AG04450 (cell line): ENCODE measurements at regions not wholly inside any gene's neighbourhood (a gene's known extent, or its start where the extent isn't known, plus 50 kb on each side); places are given as distances from the start of the nearest gene placed in this dataset.

Experiments
- CTCF ChIA-PET: fragments of 300-600, 350-600 bp; formaldehyde crosslinking; extraction: SDS; loops from one replicate; lab custom pipeline; 2022; ENCODE audit warnings: antibody characterized with exemption, inconsistent platforms; lab: Charles Lee
- POLR2A ChIA-PET: fragments of 350-600 bp; formaldehyde crosslinking; extraction: SDS; loops from one replicate; lab custom pipeline; 2021; ENCODE audit warnings: antibody characterized with exemption, inconsistent platforms; lab: Yijun Ruan, JAX
- DNase-seq: peaks from one replicate; pipeline ENCODE4 v3.0.0-alpha.2; 2011; ENCODE audit warnings: low read depth, low spot score
- H3K27ac ChIP-seq: one replicate; pipeline ENCODE4 v1.5.1; 2012; ENCODE audit warnings: low read depth, low read length, control low read depth
- H3K27me3 ChIP-seq: one replicate; pipeline ENCODE4 v1.6.0; 2012; ENCODE audit warnings: low read length; ENCODE audit not compliant: control insufficient read depth, insufficient read depth
- H3K4me3 ChIP-seq: 2 replicates; pipeline ENCODE4 v1.5.1; 2011; ENCODE audit warnings: mild to moderate bottlenecking, low read depth, low read length, control low read depth
- H3K9me3 ChIP-seq: 2 replicates; pipeline ENCODE4 v1.5.1; 2012; ENCODE audit warnings: low read length; ENCODE audit not compliant: control insufficient read depth, insufficient read depth
- TF ChIP-seq, protein P1 (sequence below): IDR thresholded peaks from 2 replicates; pipeline ENCODE4 v1.5.1; 2011; ENCODE audit warnings: low read depth, low read length, control low read depth, inconsistent platforms

DNA sequence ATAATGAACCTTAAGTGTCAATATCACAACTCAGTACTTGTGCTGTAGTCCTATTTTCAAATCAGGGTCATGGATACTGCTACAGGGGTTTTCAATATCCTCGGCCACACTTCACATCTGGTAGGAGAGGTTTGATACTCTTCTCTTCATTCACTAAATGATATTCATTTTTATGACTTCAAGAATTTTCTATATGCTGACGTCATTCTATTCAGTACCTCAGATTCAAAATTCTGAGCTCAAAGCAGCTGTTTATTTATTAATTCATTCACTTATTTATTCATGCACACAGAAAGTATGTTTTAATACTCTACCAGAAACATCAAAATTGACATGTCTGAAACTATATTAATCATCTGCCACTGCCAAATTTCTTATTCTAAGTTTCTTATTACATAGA is 866.9 kb upstream of the LRRTM1 start:
- POLR2A ChIA-PET, result no interaction called here
- TF ChIP-seq, protein P1, sequence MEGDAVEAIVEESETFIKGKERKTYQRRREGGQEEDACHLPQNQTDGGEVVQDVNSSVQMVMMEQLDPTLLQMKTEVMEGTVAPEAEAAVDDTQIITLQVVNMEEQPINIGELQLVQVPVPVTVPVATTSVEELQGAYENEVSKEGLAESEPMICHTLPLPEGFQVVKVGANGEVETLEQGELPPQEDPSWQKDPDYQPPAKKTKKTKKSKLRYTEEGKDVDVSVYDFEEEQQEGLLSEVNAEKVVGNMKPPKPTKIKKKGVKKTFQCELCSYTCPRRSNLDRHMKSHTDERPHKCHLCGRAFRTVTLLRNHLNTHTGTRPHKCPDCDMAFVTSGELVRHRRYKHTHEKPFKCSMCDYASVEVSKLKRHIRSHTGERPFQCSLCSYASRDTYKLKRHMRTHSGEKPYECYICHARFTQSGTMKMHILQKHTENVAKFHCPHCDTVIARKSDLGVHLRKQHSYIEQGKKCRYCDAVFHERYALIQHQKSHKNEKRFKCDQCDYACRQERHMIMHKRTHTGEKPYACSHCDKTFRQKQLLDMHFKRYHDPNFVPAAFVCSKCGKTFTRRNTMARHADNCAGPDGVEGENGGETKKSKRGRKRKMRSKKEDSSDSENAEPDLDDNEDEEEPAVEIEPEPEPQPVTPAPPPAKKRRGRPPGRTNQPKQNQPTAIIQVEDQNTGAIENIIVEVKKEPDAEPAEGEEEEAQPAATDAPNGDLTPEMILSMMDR, result no peak
- Histone ChIP-seq H3K9me3 (no peaks in the 10 kb centered on the region), H3K27me3 (no peaks in the 10 kb centered on the region), H3K4me3 (no peak overlapping the region), H3K27ac (no peak overlapping the region)
- CTCF ChIA-PET, result no interaction called here
- DNase-seq, result no peak

DNA sequence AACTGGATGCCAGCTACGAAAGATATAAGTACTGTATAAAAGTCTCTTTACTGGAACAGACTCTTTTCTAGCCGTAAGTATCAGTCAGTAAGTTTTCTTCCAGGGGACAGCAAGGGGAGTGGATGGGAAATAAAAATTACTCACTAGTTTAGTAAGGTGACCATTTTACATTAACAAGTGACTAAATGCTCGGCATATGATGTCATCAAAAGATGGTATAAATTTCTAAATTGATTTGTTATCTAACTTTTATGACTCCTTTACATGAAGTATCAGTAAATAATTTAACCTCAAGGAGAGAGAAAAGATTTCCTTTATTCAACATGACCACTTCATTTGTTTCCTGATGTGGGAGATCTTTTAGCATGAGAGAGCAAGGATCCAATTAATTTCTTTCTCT is 859.0 kb upstream of the LRRTM1 start:
- ChIA-PET CTCF (no interaction called here), POLR2A (no interaction called here)
- H3K4me3 ChIP-seq, result no peak overlapping the region
- no peaks in the 10 kb centered on the region for H3K27me3 ChIP-seq
- no peak overlapping the region for H3K27ac ChIP-seq
- TF ChIP-seq, protein P1, result no peak
- H3K9me3 ChIP-seq, result no peaks in the 10 kb centered on the region; the same call in 1 of the 2 replicates
- no peak for DNase-seq

DNA sequence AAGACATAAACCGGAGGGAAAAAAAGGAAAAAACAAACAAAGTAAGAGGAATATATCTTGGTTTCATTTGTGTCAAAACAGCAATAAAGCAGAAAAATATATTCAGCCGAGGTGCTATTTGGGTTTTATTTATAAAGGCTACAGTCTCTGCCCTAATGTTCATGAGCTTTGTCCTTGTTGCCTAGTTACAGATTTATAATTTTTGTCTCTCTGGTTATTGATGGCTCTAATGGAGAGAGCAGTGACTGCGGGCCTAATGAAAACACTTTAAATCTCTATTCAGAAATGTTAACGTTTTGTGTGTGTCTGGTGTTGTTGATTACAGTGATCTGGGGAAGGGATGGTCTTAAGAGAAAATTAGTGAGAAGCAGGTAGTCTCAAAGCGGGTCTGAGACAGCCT is 854.0 kb upstream of the LRRTM1 start:
- Histone ChIP-seq H3K4me3 (no peak overlapping the region), H3K27me3 (no peaks in the 10 kb centered on the region), H3K9me3 (no peaks in the 10 kb centered on the region; the same call in 1 of the 2 replicates), H3K27ac (no peak overlapping the region)
- DNase-seq, result no peak
- POLR2A ChIA-PET, result no interaction called here
- CTCF ChIA-PET, result no interaction called here
- TF ChIP-seq, protein P1, result no peak

DNA sequence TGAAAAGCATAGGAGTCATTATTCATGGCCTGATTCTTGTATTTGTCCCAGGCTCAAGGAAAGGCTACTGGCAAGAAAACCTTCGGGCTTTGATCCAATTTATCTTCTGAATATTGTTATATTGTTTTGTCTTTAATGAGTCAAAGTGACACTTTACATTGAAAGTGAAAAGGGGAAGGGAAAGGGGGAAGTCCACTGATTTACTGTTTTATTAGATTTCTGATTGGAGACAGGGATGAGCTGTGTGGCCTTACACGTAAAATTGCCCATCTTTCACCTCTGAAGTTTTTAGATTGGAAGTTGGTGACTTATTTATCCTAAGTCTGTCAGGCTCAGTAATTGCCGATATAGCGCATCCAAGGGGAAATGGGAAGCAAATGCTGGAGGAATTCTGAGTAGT is 843.8 kb upstream of the LRRTM1 start:
- Histone ChIP-seq H3K4me3 (no peak overlapping the region), H3K9me3 (peaks cover 24% of the 10 kb centered on the region), H3K27ac (no peak overlapping the region), H3K27me3 (no peaks in the 10 kb centered on the region)
- no peak for DNase-seq
- TF ChIP-seq, protein P1, result no peak
- POLR2A ChIA-PET, result no interaction called here
- CTCF ChIA-PET, result no interaction called here

DNA sequence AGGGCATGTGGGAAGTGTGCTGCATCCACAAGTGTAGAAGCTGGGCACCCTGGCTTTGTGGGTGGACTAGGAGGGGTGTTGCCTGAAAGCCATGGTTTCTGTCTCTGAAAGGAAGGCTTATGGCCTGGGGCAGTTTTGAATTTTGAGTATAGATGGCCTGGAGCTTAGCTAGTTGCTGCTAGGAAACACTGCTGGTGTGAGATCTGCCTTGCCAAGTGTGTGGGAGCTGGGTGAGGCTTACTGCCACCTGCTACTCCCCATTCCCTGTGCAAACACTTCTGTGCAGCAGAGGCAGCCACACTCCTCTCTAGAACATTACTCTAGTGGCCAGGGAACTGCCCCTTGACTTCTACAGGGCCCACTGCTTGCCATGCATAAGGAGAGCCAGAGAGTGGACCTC is 831.7 kb upstream of the LRRTM1 start:
- no peak overlapping the region for H3K4me3 ChIP-seq
- ChIA-PET POLR2A (no interaction called here), CTCF (no interaction called here)
- TF ChIP-seq, protein P1, result no peak
- no peaks in the 10 kb centered on the region for H3K27me3 ChIP-seq
- no peak overlapping the region for H3K27ac ChIP-seq
- peaks cover 15% of the 10 kb centered on the region; the same call in 1 of the 2 replicates for H3K9me3 ChIP-seq
- no peak for DNase-seq
